Neural cell (in vitro differentiated cells): ENCODE measurements at regions not wholly inside any gene's neighbourhood (a gene's known extent, or its start where the extent isn't known, plus 50 kb on each side); places are given as distances from the start of the nearest gene placed in this dataset.

Source experiments
- H2AFZ ChIP-seq: fragments of 200-600, 300-800 bp; sonication (generic), shearing (Covaris generic); 2 replicates; pipeline ENCODE4 v1.6.0; 2014; ENCODE audit warnings: low read depth, mild to moderate bottlenecking, antibody characterized with exemption, low read length, moderate library complexity
- H3F3A ChIP-seq: fragments of 200-600 bp; shearing (Covaris generic); 2 replicates; pipeline ENCODE4 v1.6.1; 2016; ENCODE audit warnings: mild to moderate bottlenecking, moderate library complexity, mixed read lengths, antibody characterized with exemption, low read length; ENCODE audit not compliant: insufficient read depth, poor library complexity, severe bottlenecking
- H3K27ac ChIP-seq: fragments of 200-600, 300-800 bp; sonication (generic), shearing (Covaris generic); 2 replicates; pipeline ENCODE4 v1.5.1; 2014; ENCODE audit warnings: mild to moderate bottlenecking, low read length, moderate library complexity
- H3K27me3 ChIP-seq: fragments of 300-800, 200-600 bp; sonication (generic), shearing (Covaris generic); 2 replicates; pipeline ENCODE4 v1.6.0; 2014; ENCODE audit warnings: mild to moderate bottlenecking, low read depth, low read length, moderate library complexity; ENCODE audit not compliant: insufficient read depth
- H3K36me3 ChIP-seq: fragments of 300-800, 200-600 bp; sonication (generic), shearing (Covaris generic); 2 replicates; pipeline ENCODE4 v1.5.1; 2014; ENCODE audit warnings: mild to moderate bottlenecking, antibody characterized with exemption, low read length, moderate library complexity; ENCODE audit not compliant: insufficient read depth
- H3K4me2 ChIP-seq: fragments of 300-800, 200-600 bp; sonication (generic), shearing (Covaris generic); 2 replicates; pipeline ENCODE4 v1.6.0; 2014; ENCODE audit warnings: mild to moderate bottlenecking, low read length
- H3K4me3 ChIP-seq: fragments of 300-800, 200-600 bp; sonication (generic), shearing (Covaris generic); 2 replicates; pipeline ENCODE4 v1.5.1; 2014; ENCODE audit warnings: mild to moderate bottlenecking, low read length, moderate library complexity
- H3K79me2 ChIP-seq: fragments of 200-600 bp; shearing (Covaris generic); replicated peaks from 2 replicates; pipeline ENCODE4 v1.6.0; 2014; ENCODE audit warnings: mild to moderate bottlenecking, low read length, moderate library complexity; ENCODE audit not compliant: insufficient read depth
- H3K9ac ChIP-seq: fragments of 300-800, 200-600 bp; sonication (generic), shearing (Covaris generic); 2 replicates; pipeline ENCODE4 v1.6.1; 2016; ENCODE audit warnings: mild to moderate bottlenecking, low read length, mixed read lengths
- H3K9me2 ChIP-seq: fragments of 200-600 bp; shearing (Covaris generic); 2 replicates; pipeline ENCODE4 v1.6.1; 2016; ENCODE audit warnings: mild to moderate bottlenecking, low read length, mixed read lengths; ENCODE audit not compliant: insufficient read depth
- H3K9me3 ChIP-seq: fragments of 200-600, 300-800 bp; sonication (generic), shearing (Covaris generic); 2 replicates; pipeline ENCODE4 v1.6.1; 2016; ENCODE audit warnings: mild to moderate bottlenecking, mixed run types, low read length, moderate library complexity, mixed read lengths
- H4K20me1 ChIP-seq: fragments of 200-600 bp; shearing (Covaris generic); 2 replicates; pipeline ENCODE4 v1.6.1; 2016; ENCODE audit warnings: mild to moderate bottlenecking, mixed run types; ENCODE audit not compliant: insufficient read depth
- CTCF ChIP-seq: fragments of 450-650 bp; IDR thresholded peaks from 2 replicates; pipeline ENCODE4 v1.5.1; 2014; ENCODE audit warnings: antibody characterized with exemption, mild to moderate bottlenecking, moderate library complexity; ENCODE audit not compliant: poor library complexity, severe bottlenecking
- EP300 ChIP-seq: fragments of 450-650 bp; conservative IDR thresholded peaks from 2 replicates; pipeline ENCODE4 v1.6.1; 2014; ENCODE audit warnings: antibody characterized with exemption, mild to moderate bottlenecking, moderate library complexity; ENCODE audit not compliant: poor library complexity, severe bottlenecking
- EZH2 ChIP-seq: fragments of 200-600, 300-800 bp; shearing (Covaris generic), sonication (generic); IDR thresholded peaks from 2 replicates; pipeline ENCODE4 v1.6.1; 2014; ENCODE audit warnings: antibody characterized with exemption, low read length, borderline replicate concordance, mild to moderate bottlenecking; ENCODE audit not compliant: insufficient read depth, poor library complexity, severe bottlenecking
- MXI1 ChIP-seq: fragments of 450-650 bp; conservative IDR thresholded peaks from 2 replicates; pipeline ENCODE4 v1.6.1; 2014; ENCODE audit warnings: antibody characterized with exemption, mild to moderate bottlenecking; ENCODE audit not compliant: poor library complexity, severe bottlenecking
- POLR2AphosphoS5 ChIP-seq: IDR thresholded peaks from 2 replicates; pipeline ENCODE4 v1.6.1; 2012
- RAD21 ChIP-seq: fragments of 450-650 bp; conservative IDR thresholded peaks from 2 replicates; pipeline ENCODE4 v1.6.1; 2014; ENCODE audit warnings: antibody characterized with exemption, mild to moderate bottlenecking, moderate library complexity
- REST ChIP-seq: IDR thresholded peaks from 2 replicates; pipeline ENCODE4 v1.6.1; 2012; ENCODE audit warnings: borderline replicate concordance
- SMC3 ChIP-seq: fragments of 450-650 bp; conservative IDR thresholded peaks from 2 replicates; pipeline ENCODE4 v1.6.1; 2014; ENCODE audit warnings: antibody characterized with exemption, mild to moderate bottlenecking, moderate library complexity; ENCODE audit not compliant: poor library complexity
- TAF1 ChIP-seq: IDR thresholded peaks from 2 replicates; pipeline ENCODE4 v1.6.1; 2012; ENCODE audit warnings: low read depth

GRCh38 chr2:42921721-42922120, 129.3 kb upstream of the HAAO start:
- TF ChIP-seq EP300: no peak
- no peak for TF ChIP-seq REST
- TF ChIP-seq MXI1: no peak
- no peak for TF ChIP-seq RAD21
- H3K9ac ChIP-seq: no peak overlapping the region
- no peak overlapping the region for H3K27ac ChIP-seq
- H2AFZ ChIP-seq: no peak overlapping the region
- H3F3A ChIP-seq: no peaks in the 10 kb centered on the region
- no peak overlapping the region for H3K4me3 ChIP-seq
- no peaks in the 10 kb centered on the region for H3K9me2 ChIP-seq
- H3K79me2 ChIP-seq: no peaks in the 10 kb centered on the region
- no peaks in the 10 kb centered on the region for H3K9me3 ChIP-seq
- H3K27me3 ChIP-seq: no peaks in the 10 kb centered on the region
- H3K4me2 ChIP-seq: no peak overlapping the region
- H3K36me3 ChIP-seq: no peaks in the 10 kb centered on the region
- no peaks in the 10 kb centered on the region for H4K20me1 ChIP-seq

DNA sequence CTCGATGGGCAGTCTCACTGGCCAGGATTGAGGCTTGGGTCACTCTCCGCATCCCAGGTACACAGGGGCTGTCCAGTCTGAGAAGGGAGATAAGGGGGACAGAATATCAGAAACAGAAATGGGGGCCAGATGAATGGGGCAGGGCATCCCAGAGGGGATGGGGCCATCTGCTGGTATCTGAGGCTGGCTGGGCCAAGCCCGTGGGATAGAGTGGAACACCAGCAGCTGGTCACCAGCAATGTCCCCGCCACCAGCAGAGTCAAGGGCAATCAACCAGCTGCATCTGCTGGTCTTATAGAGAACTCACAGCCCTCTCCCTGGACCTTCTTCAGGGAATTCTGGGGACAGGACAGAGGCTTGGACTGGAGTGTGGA, 128.8 kb upstream of the HAAO start:
- Histone ChIP-seq H3K9me2 (no peaks in the 10 kb centered on the region), H4K20me1 (no peaks in the 10 kb centered on the region), H3K4me3 (no peak overlapping the region), H3F3A (no peaks in the 10 kb centered on the region), H2AFZ (no peak overlapping the region), H3K79me2 (no peaks in the 10 kb centered on the region), H3K9me3 (no peaks in the 10 kb centered on the region), H3K9ac (no peak overlapping the region), H3K27me3 (no peaks in the 10 kb centered on the region), H3K27ac (no peak overlapping the region), H3K36me3 (no peaks in the 10 kb centered on the region), H3K4me2 (no peak overlapping the region)
- TF ChIP-seq TAF1 (no peak), MXI1 (no peak), SMC3 (no peak), POLR2AphosphoS5 (no peak), RAD21 (no peak), EZH2 (no peak), EP300 (no peak), CTCF (no peak), REST (no peak)
